A673 (cell line): ENCODE measurements at regions not wholly inside any gene's neighbourhood (a gene's known extent, or its start where the extent isn't known, plus 50 kb on each side); places are given as distances from the start of the nearest gene placed in this dataset.

Experiments
- EZH2 ChIP-seq: fragments of 200-600 bp; sonication (generic); IDR thresholded peaks from 2 replicates; pipeline ENCODE4 v1.6.1; 2017; ENCODE audit warnings: borderline replicate concordance, low read depth, mild to moderate bottlenecking, mixed read lengths, antibody characterized with exemption, low read length; ENCODE audit not compliant: poor library complexity, severe bottlenecking
- TF ChIP-seq, protein P1 (sequence below): fragments of 300-800, 200-600 bp; sonication (generic); conservative IDR thresholded peaks from 2 replicates; pipeline ENCODE4 v1.5.1; 2017; ENCODE audit warnings: low read depth, mild to moderate bottlenecking, antibody characterized with exemption, low read length, moderate library complexity, mixed read lengths

DNA sequence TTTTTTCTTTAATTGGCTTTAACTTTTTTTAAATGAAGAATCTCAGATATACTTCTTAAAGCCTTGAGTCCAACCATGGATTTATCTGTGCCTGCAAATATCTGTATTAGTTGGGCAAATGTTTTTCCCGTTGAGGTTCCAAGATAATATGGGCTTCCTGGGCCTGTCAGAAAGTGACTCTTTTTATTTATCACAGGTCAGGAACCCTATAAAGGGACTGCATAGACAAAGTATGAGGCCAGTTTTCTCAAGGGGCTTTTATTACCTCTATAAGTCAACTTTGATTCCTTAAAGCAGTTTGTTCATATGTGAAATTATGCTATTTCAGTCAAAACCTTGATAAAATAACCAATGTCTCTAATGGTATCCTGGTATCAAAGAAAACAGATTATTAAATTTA lies 80.2 kb upstream of the BMP2K start:
- TF ChIP-seq, protein P1, sequence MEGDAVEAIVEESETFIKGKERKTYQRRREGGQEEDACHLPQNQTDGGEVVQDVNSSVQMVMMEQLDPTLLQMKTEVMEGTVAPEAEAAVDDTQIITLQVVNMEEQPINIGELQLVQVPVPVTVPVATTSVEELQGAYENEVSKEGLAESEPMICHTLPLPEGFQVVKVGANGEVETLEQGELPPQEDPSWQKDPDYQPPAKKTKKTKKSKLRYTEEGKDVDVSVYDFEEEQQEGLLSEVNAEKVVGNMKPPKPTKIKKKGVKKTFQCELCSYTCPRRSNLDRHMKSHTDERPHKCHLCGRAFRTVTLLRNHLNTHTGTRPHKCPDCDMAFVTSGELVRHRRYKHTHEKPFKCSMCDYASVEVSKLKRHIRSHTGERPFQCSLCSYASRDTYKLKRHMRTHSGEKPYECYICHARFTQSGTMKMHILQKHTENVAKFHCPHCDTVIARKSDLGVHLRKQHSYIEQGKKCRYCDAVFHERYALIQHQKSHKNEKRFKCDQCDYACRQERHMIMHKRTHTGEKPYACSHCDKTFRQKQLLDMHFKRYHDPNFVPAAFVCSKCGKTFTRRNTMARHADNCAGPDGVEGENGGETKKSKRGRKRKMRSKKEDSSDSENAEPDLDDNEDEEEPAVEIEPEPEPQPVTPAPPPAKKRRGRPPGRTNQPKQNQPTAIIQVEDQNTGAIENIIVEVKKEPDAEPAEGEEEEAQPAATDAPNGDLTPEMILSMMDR: no peak
- TF ChIP-seq EZH2: no peak
